HEK293 (cell line): ENCODE measurements at regions not wholly inside any gene's neighbourhood (a gene's known extent, or its start where the extent isn't known, plus 50 kb on each side); places are given as distances from the start of the nearest gene placed in this dataset.

Experiments
- CTCF ChIA-PET: fragments of 350-600 bp; formaldehyde crosslinking; extraction: SDS; loops from one replicate; lab custom pipeline; 2021; ENCODE audit warnings: antibody characterized with exemption; lab: Yijun Ruan, JAX
- POLR2A ChIA-PET: fragments of 300-600 bp; formaldehyde crosslinking; extraction: SDS; loops from one replicate; lab custom pipeline; 2020; ENCODE audit warnings: antibody characterized with exemption, inconsistent platforms; lab: Yijun Ruan, JAX
- H3K27ac ChIP-seq: fragments of 200-500 bp; sonication (Bioruptor generic); 2 replicates; pipeline ENCODE4 v1.5.1; 2014; ENCODE audit warnings: low read depth, low read length, control low read depth, inconsistent platforms; ENCODE audit errors: extremely low read depth
- H3K36me3 ChIP-seq, 2 experiments: fragments of 200-500 bp in 1 of 2; sonication (Bioruptor generic) in 1 of 2; 1 replicate in 1 of 2; 2 replicates in 1 of 2; pipeline ENCODE4 v1.5.1; 2014 to 2017; ENCODE audit warnings: inconsistent platforms in 2 of 2, low read length in 2 of 2; ENCODE audit not compliant: control insufficient read depth in 2 of 2, insufficient read depth in 1 of 2
- H3K4me1 ChIP-seq: fragments of 200-500 bp; sonication (Bioruptor generic); 2 replicates; pipeline ENCODE4 v1.5.1; 2014; ENCODE audit warnings: mild to moderate bottlenecking, low read length, inconsistent platforms; ENCODE audit not compliant: control insufficient read depth, insufficient read depth
- H3K4me3 ChIP-seq: 2 replicates; pipeline ENCODE4 v1.5.1; 2011; ENCODE audit warnings: low read depth, mild to moderate bottlenecking, control low read depth, low read length, moderate library complexity
- H3K9me3 ChIP-seq: fragments of 200-500 bp; sonication (Bioruptor generic); 2 replicates; pipeline ENCODE4 v1.5.1; 2014; ENCODE audit warnings: low read depth, low read length, inconsistent platforms; ENCODE audit not compliant: control insufficient read depth, insufficient read depth
- GLIS1 ChIP-seq: fragments of 450-650 bp; formaldehyde crosslinking; IDR thresholded peaks from 2 replicates; pipeline ENCODE4 v1.5.1; 2016; ENCODE audit warnings: missing biosample characterization, missing genetic modification characterization
- PRDM1 ChIP-seq: fragments of 450-650 bp; formaldehyde crosslinking; IDR thresholded peaks from 2 replicates; pipeline ENCODE4; 2016; ENCODE audit warnings: missing biosample characterization, missing genetic modification characterization
- SETDB1 ChIP-seq: IDR thresholded peaks from one replicate; pipeline ENCODE4 v1.6.1; 2017; ENCODE audit warnings: mild to moderate bottlenecking, low read length, moderate library complexity, mixed read lengths; ENCODE audit not compliant: insufficient read length
- SP2 ChIP-seq: fragments of 450-650 bp; formaldehyde crosslinking; IDR thresholded peaks from 2 replicates; pipeline ENCODE4 v1.5.1; 2016; ENCODE audit warnings: missing biosample characterization, missing genetic modification characterization
- TRIM28 ChIP-seq: IDR thresholded peaks from 2 replicates; pipeline ENCODE4 v1.6.1; 2011; ENCODE audit warnings: low read length, control low read depth, borderline replicate concordance
- ZBTB1 ChIP-seq: fragments of 450-650 bp; formaldehyde crosslinking; IDR thresholded peaks from 2 replicates; pipeline ENCODE4 v1.5.1; 2016; ENCODE audit warnings: missing biosample characterization, missing genetic modification characterization
- ZBTB20 ChIP-seq: fragments of 450-650 bp; formaldehyde crosslinking; IDR thresholded peaks from 2 replicates; pipeline ENCODE4 v1.5.1; 2016; ENCODE audit warnings: missing biosample characterization, missing genetic modification characterization
- ZFP37 ChIP-seq: fragments of 450-650 bp; formaldehyde crosslinking; IDR thresholded peaks from 2 replicates; pipeline ENCODE4 v1.5.1; 2016; ENCODE audit warnings: missing biosample characterization, missing genetic modification characterization
- ZNF16 ChIP-seq: fragments of 450-650 bp; formaldehyde crosslinking; IDR thresholded peaks from 2 replicates; pipeline ENCODE4 v1.5.1; 2016; ENCODE audit warnings: low read depth, missing biosample characterization, missing genetic modification characterization
- ZNF18 ChIP-seq: fragments of 450-650 bp; formaldehyde crosslinking; IDR thresholded peaks from 2 replicates; pipeline ENCODE4 v1.5.1; 2016; ENCODE audit warnings: missing biosample characterization, missing genetic modification characterization
- ZNF19 ChIP-seq: fragments of 450-650 bp; formaldehyde crosslinking; IDR thresholded peaks from 2 replicates; pipeline ENCODE4; 2016; ENCODE audit warnings: missing biosample characterization, missing genetic modification characterization, low read depth
- ZNF280D ChIP-seq: fragments of 450-650 bp; formaldehyde crosslinking; IDR thresholded peaks from 2 replicates; pipeline ENCODE4 v1.5.1; 2016; ENCODE audit warnings: missing biosample characterization, missing genetic modification characterization
- ZNF488 ChIP-seq: fragments of 450-650 bp; formaldehyde crosslinking; IDR thresholded peaks from 2 replicates; pipeline ENCODE4 v1.5.1; 2016; ENCODE audit warnings: missing biosample characterization, missing genetic modification characterization
- ZNF544 ChIP-seq: fragments of 450-650 bp; formaldehyde crosslinking; IDR thresholded peaks from 2 replicates; pipeline ENCODE4 v1.5.0; 2017; ENCODE audit warnings: missing biosample characterization, missing genetic modification characterization
- ZNF555 ChIP-seq: fragments of 450-650 bp; formaldehyde crosslinking; conservative IDR thresholded peaks from 2 replicates; pipeline ENCODE4 v1.5.1; 2017; ENCODE audit warnings: missing biosample characterization, mild to moderate bottlenecking, missing genetic modification characterization, inconsistent platforms
- ZNF558 ChIP-seq: fragments of 450-650 bp; formaldehyde crosslinking; IDR thresholded peaks from 2 replicates; pipeline ENCODE4 v1.5.1; 2016; ENCODE audit warnings: missing biosample characterization, missing genetic modification characterization
- ZNF843 ChIP-seq: fragments of 450-650 bp; formaldehyde crosslinking; IDR thresholded peaks from 2 replicates; pipeline ENCODE4 v1.5.1; 2016; ENCODE audit warnings: missing biosample characterization, missing genetic modification characterization
- ZSCAN16 ChIP-seq: fragments of 450-650 bp; formaldehyde crosslinking; IDR thresholded peaks from 2 replicates; pipeline ENCODE4 v1.5.1; 2016; ENCODE audit warnings: missing biosample characterization, missing genetic modification characterization
- TF ChIP-seq, protein P1 (sequence below): fragments of 450-650 bp; formaldehyde crosslinking; IDR thresholded peaks from 2 replicates; pipeline ENCODE4 v1.5.1; 2016; ENCODE audit warnings: missing biosample characterization, missing genetic modification characterization
- TF ChIP-seq, protein P2 (sequence below): fragments of 450-650 bp; formaldehyde crosslinking; IDR thresholded peaks from 2 replicates; pipeline ENCODE4 v1.5.1; 2017; ENCODE audit warnings: missing biosample characterization, missing genetic modification characterization

- TF ChIP-seq, protein P1, sequence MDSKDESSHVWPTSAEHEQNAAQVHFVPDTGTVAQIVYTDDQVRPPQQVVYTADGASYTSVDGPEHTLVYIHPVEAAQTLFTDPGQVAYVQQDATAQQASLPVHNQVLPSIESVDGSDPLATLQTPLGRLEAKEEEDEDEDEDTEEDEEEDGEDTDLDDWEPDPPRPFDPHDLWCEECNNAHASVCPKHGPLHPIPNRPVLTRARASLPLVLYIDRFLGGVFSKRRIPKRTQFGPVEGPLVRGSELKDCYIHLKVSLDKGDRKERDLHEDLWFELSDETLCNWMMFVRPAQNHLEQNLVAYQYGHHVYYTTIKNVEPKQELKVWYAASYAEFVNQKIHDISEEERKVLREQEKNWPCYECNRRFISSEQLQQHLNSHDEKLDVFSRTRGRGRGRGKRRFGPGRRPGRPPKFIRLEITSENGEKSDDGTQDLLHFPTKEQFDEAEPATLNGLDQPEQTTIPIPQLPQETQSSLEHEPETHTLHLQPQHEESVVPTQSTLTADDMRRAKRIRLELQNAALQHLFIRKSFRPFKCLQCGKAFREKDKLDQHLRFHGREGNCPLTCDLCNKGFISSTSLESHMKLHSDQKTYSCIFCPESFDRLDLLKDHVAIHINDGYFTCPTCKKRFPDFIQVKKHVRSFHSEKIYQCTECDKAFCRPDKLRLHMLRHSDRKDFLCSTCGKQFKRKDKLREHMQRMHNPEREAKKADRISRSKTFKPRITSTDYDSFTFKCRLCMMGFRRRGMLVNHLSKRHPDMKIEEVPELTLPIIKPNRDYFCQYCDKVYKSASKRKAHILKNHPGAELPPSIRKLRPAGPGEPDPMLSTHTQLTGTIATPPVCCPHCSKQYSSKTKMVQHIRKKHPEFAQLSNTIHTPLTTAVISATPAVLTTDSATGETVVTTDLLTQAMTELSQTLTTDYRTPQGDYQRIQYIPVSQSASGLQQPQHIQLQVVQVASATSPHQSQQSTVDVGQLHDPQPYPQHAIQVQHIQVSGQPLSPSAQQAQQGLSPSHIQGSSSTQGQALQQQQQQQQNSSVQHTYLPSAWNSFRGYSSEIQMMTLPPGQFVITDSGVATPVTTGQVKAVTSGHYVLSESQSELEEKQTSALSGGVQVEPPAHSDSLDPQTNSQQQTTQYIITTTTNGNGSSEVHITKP (tag by site-specific recombination), result no peak
- TF ChIP-seq PRDM1 (tag by site-specific recombination) (no peak), ZNF280D (tag by site-specific recombination) (no peak), ZNF843 (tag by site-specific recombination) (no peak)
- TF ChIP-seq, all 188 proteins: peak for 0
These were observed 250.7 kb downstream of the KCTD12 start (continued) for GRCh38 chr13:76635232-76636230.

DNA sequence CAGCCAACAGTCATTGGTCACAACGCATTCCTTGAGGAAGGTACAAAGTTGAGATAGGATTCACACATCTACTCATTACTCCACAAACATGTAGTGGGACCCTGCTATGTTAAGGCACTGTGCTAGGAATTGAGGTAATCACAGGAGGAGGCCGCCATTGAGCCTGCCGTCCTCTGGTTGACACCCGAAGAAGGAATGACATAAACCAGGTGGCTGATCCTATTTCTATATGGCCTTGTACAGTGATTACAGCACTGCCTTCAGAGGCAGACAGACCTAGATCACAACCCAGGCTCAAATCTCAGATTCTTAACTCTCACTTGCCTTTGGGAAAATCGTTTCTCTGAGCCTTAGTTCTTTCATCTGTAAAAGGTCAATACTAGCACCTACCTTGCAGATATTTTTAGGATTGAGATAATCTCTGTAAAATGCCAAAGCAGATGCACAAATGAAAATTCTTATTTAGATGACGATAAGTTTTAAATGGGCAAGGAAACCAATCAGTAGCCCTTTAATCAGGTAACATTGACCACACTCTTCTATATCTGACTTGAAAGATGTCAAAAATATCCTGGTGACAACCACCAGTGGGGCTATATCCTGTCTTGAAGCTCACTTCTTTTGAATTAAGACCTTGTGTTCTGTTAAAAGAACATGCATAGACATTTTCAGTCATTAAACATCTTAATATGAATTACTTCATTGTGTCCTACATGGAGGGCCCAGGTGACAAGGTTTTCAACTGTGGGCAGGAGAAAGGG, 251.6 kb downstream of the KCTD12 start:
- no peak overlapping the region for H3K4me3 ChIP-seq
- ChIA-PET POLR2A (no interaction called here), CTCF (interaction anchor here (0.6 kb wide), 1 partner anchor 346 kb away, joined by 3 read pairs; no protein-coding TSS in a partner anchor)
- no peaks in the 10 kb centered on the region for H3K9me3 ChIP-seq
- TF ChIP-seq ZNF558, result no peak
- TF ChIP-seq ZNF555 (tag by site-specific recombination), result no peak
- TF ChIP-seq SP2, result no peak
- TF ChIP-seq, protein P2, sequence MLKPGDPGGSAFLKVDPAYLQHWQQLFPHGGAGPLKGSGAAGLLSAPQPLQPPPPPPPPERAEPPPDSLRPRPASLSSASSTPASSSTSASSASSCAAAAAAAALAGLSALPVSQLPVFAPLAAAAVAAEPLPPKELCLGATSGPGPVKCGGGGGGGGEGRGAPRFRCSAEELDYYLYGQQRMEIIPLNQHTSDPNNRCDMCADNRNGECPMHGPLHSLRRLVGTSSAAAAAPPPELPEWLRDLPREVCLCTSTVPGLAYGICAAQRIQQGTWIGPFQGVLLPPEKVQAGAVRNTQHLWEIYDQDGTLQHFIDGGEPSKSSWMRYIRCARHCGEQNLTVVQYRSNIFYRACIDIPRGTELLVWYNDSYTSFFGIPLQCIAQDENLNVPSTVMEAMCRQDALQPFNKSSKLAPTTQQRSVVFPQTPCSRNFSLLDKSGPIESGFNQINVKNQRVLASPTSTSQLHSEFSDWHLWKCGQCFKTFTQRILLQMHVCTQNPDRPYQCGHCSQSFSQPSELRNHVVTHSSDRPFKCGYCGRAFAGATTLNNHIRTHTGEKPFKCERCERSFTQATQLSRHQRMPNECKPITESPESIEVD, result no peak
- no peak for TF ChIP-seq ZNF19 (tag by site-specific recombination)
- no peak for TF ChIP-seq ZBTB1 (tag by site-specific recombination)
- no peak for TF ChIP-seq ZFP37 (tag by site-specific recombination)
- TF ChIP-seq TRIM28, result no peak
- no peak for TF ChIP-seq ZNF544 (tag by site-specific recombination)
- no peak for TF ChIP-seq ZNF16 (tag by site-specific recombination)
- TF ChIP-seq ZBTB20, result no peak
- TF ChIP-seq SETDB1, result no peak
- TF ChIP-seq ZSCAN16 (tag by site-specific recombination), result no peak
- no peak for TF ChIP-seq GLIS1 (tag by site-specific recombination)
- no peak for TF ChIP-seq ZNF488 (tag by site-specific recombination)
- TF ChIP-seq ZNF18 (tag by site-specific recombination), result no peak
- H3K27ac ChIP-seq, result no peak overlapping the region
- H3K36me3 ChIP-seq, result no peaks in the 10 kb centered on the region
- H3K4me1 ChIP-seq, result no peaks in the 10 kb centered on the region
